ENCODE measurements at regions not wholly inside any gene's neighbourhood (a gene's known extent, or its start where the extent isn't known, plus 50 kb on each side); places are given as distances from the start of the nearest gene placed in this dataset.

DNA sequence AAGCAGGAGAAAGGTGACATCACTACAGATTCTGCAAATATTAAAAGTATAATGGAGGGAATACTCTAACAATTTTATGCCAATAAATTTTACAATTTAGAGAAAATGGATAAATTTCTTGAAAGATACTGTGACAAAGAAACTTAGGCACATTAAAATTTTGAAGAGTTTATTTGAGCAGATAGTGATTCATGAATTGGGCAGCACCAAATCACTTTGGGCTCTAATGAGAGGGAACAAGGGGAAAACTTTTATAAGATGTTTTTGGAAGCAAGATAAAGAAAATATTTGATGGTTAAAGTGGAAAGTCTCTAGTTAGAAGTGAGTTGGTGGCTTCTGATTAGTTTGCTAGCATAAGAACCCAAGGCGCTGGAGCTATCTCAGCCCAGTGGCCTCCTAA lies 55.2 kb upstream of the FMN2 start:
- H3K36me3 ChIP-seq = no peaks in the 10 kb centered on the region
- TF ChIP-seq, protein P1, sequence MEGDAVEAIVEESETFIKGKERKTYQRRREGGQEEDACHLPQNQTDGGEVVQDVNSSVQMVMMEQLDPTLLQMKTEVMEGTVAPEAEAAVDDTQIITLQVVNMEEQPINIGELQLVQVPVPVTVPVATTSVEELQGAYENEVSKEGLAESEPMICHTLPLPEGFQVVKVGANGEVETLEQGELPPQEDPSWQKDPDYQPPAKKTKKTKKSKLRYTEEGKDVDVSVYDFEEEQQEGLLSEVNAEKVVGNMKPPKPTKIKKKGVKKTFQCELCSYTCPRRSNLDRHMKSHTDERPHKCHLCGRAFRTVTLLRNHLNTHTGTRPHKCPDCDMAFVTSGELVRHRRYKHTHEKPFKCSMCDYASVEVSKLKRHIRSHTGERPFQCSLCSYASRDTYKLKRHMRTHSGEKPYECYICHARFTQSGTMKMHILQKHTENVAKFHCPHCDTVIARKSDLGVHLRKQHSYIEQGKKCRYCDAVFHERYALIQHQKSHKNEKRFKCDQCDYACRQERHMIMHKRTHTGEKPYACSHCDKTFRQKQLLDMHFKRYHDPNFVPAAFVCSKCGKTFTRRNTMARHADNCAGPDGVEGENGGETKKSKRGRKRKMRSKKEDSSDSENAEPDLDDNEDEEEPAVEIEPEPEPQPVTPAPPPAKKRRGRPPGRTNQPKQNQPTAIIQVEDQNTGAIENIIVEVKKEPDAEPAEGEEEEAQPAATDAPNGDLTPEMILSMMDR (IDR thresholded peaks at IDR 0.05; ENCODE audit: low read depth, low read length) = no peak
- no peaks in the 10 kb centered on the region for H3K4me1 ChIP-seq (ENCODE audit: low read depth)
- DNase-seq (ENCODE audit: low read depth in 1 of 2, low spot score in 1 of 2) = no peak
- no peak overlapping the region for H3K27ac ChIP-seq
- H3K9me3 ChIP-seq (ENCODE audit: low read depth) = no peaks in the 10 kb centered on the region
- no peaks in the 10 kb centered on the region for H3K27me3 ChIP-seq
- no peak overlapping the region for H3K4me3 ChIP-seq

All from cardiac muscle cell (in vitro differentiated cells and primary cell).